ENCODE measurements at regions not wholly inside any gene's neighbourhood (a gene's known extent, or its start where the extent isn't known, plus 50 kb on each side); places are given as distances from the start of the nearest gene placed in this dataset.

DNA sequence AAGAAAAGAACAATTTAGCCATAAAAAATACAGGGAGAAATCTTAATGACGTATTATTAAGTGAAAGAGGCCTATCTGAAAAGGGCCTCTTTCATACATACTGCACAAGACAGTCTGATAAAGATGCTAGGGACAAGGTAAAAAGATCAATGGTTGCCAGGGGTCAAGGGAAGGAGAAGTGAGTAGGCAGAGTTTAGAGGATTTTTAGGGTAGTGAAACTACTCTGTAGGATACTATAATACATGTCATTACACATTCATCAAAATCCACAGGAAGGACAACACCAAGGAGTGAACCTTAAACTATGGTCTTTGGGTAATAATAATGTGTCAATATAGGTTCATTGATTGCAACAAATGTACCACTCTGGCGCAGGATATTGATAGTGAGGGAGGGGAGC, 289.3 kb downstream of the FSIP2 start:
- TF ChIP-seq CTCF (IDR thresholded peaks at IDR 0.05) (no peak), POLR2A (IDR thresholded peaks at IDR 0.05) (no peak)

All from esophagus squamous epithelium (tissue), 4 donors.